NCI-H146 treated with DMSO at 0.1 percent for 48 hours (cell line): ENCODE measurements at regions not wholly inside any gene's neighbourhood (a gene's known extent, or its start where the extent isn't known, plus 50 kb on each side); places are given as distances from the start of the nearest gene placed in this dataset.

Source experiments
- DNase-seq: peaks from one replicate; lab custom pipeline; 2025; ENCODE audit not compliant: unreplicated experiment; lab: John Stamatoyannopoulos, UW

GRCh38 chr3:31370380-31370666 lies 162.4 kb upstream of the STT3B start:
- no peak for DNase-seq

- no peak for DNase-seq
Measured at GRCh38 chr3:31370681-31371080, 162.0 kb upstream of the STT3B start.

- DNase-seq: no peak
Measured at GRCh38 chr3:31371484-31372177, 161.1 kb upstream of the STT3B start.

GRCh38 chr3:31373681-31374080 lies 159.0 kb upstream of the STT3B start:
- peak; percentile 7 for DNase-seq

GRCh38 chr3:31377045-31377642 lies 155.6 kb upstream of the STT3B start:
- no peak for DNase-seq

GRCh38 chr3:31378231-31378630 lies 154.5 kb upstream of the STT3B start:
- no peak for DNase-seq

GRCh38 chr3:31379598-31379997 lies 153.1 kb upstream of the STT3B start:
- no peak for DNase-seq

- DNase-seq: no peak
Measured at GRCh38 chr3:31382856-31383255, 149.9 kb upstream of the STT3B start.

GRCh38 chr3:31384117-31384516 lies 148.6 kb upstream of the STT3B start:
- no peak for DNase-seq

GRCh38 chr3:31389939-31390338 lies 142.8 kb upstream of the STT3B start:
- no peak for DNase-seq

GRCh38 chr3:31390466-31390865 lies 142.3 kb upstream of the STT3B start:
- no peak for DNase-seq

- no peak for DNase-seq
Measured at GRCh38 chr3:31391150-31391549, 141.6 kb upstream of the STT3B start.

GRCh38 chr3:31392568-31392967 lies 140.2 kb upstream of the STT3B start:
- DNase-seq: no peak

- DNase-seq: no peak
Measured at GRCh38 chr3:31399271-31399670, 133.5 kb upstream of the STT3B start.

GRCh38 chr3:31402117-31402516 lies 130.6 kb upstream of the STT3B start:
- DNase-seq: no peak

GRCh38 chr3:31403197-31403596 lies 129.5 kb upstream of the STT3B start:
- DNase-seq: no peak

GRCh38 chr3:31404871-31405270 lies 127.9 kb upstream of the STT3B start:
- DNase-seq: no peak

GRCh38 chr3:31405515-31405914 lies 127.2 kb upstream of the STT3B start:
- DNase-seq: no peak

- no peak for DNase-seq
Measured at GRCh38 chr3:31406896-31407295, 125.8 kb upstream of the STT3B start.

GRCh38 chr3:31407665-31408064 lies 125.1 kb upstream of the STT3B start:
- no peak for DNase-seq

GRCh38 chr3:31408720-31409119 lies 124.0 kb upstream of the STT3B start:
- DNase-seq: no peak

GRCh38 chr3:31409389-31409788 lies 123.3 kb upstream of the STT3B start:
- no peak for DNase-seq

GRCh38 chr3:31409866-31410265 lies 122.9 kb upstream of the STT3B start:
- no peak for DNase-seq
